Left ventricle myocardium inferior (tissue), 1 donor: ENCODE measurements at regions not wholly inside any gene's neighbourhood (a gene's known extent, or its start where the extent isn't known, plus 50 kb on each side); places are given as distances from the start of the nearest gene placed in this dataset.

Source experiments
- DNase-seq: peaks from one replicate; pipeline ENCODE4 v3.0.0-alpha.2; 2020
- H3K27ac ChIP-seq: fragments of 200-600 bp; replicated peaks from 2 replicates; pipeline ENCODE4 v1.8.0; 2021
- H3K27me3 ChIP-seq: fragments of 200-600 bp; 2 replicates; pipeline ENCODE4 v1.8.0; 2021; ENCODE audit warnings: low read depth
- H3K36me3 ChIP-seq: fragments of 200-600 bp; 2 replicates; pipeline ENCODE4 v1.8.0; 2021
- H3K4me1 ChIP-seq: fragments of 200-600 bp; 2 replicates; pipeline ENCODE4 v1.8.0; 2021
- H3K4me3 ChIP-seq: fragments of 200-600 bp; 2 replicates; pipeline ENCODE4 v1.8.0; 2021; ENCODE audit warnings: mild to moderate bottlenecking, moderate library complexity
- H3K9me3 ChIP-seq: fragments of 200-600 bp; replicated peaks from 2 replicates; pipeline ENCODE4 v1.8.0; 2021
- intact Hi-C: fragments of 100-400 bp; cut with micrococcal nuclease; formaldehyde crosslinking; loops from one replicate; pipeline ENCODE4 v1.11.0; 2022
- TF ChIP-seq, protein P1 (sequence below): fragments of 200-600 bp; IDR thresholded peaks from 2 replicates; pipeline ENCODE4 v1.8.0; 2021; ENCODE audit warnings: antibody characterized with exemption, mild to moderate bottlenecking, borderline replicate concordance
- donor health status: DM: no; HTN: yes; CAD: no; lungs with severe emphysema.

DNA sequence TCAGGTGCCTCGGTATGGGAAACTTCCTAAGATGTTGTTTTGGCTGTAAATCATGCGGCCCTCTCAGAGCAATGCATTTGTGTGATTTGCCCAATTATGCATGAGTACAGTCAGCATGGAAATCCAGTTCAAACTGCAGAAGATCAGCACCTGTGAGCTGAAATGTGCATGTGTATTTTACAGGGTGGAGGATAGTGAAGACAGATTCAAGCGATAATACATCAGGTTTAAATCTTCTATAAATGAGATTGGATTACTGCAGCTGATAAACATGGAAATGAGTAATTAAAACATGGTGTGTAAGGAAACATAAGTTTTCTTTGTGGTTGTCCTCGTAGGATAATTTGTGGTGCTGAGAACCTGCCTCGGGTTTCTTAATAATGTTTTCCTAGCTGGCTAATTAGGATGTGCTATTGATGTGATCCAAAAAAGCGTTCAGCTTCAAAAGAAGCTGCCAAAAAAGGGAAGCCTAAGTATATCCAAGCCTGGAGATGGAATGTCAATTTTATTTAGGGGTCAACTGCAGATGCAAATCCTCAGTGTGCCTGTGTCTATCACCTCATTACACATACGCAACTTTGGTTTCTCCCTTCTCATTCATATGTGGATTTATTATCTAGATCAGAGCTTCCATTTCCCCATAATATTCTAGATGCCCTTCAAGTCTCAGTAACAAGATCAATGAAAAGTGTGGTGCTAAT is 117.1 kb upstream of the CCDC28A start:
- Histone ChIP-seq H3K9me3 (no peaks in the 10 kb centered on the region), H3K4me1 (peaks cover 7% of the 10 kb centered on the region), H3K36me3 (no peaks in the 10 kb centered on the region), H3K4me3 (no peak overlapping the region), H3K27me3 (no peaks in the 10 kb centered on the region), H3K27ac (no peak overlapping the region)
- intact Hi-C loops = no loop called here
- no peak for DNase-seq
- TF ChIP-seq, protein P1, sequence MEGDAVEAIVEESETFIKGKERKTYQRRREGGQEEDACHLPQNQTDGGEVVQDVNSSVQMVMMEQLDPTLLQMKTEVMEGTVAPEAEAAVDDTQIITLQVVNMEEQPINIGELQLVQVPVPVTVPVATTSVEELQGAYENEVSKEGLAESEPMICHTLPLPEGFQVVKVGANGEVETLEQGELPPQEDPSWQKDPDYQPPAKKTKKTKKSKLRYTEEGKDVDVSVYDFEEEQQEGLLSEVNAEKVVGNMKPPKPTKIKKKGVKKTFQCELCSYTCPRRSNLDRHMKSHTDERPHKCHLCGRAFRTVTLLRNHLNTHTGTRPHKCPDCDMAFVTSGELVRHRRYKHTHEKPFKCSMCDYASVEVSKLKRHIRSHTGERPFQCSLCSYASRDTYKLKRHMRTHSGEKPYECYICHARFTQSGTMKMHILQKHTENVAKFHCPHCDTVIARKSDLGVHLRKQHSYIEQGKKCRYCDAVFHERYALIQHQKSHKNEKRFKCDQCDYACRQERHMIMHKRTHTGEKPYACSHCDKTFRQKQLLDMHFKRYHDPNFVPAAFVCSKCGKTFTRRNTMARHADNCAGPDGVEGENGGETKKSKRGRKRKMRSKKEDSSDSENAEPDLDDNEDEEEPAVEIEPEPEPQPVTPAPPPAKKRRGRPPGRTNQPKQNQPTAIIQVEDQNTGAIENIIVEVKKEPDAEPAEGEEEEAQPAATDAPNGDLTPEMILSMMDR = no peak

DNA sequence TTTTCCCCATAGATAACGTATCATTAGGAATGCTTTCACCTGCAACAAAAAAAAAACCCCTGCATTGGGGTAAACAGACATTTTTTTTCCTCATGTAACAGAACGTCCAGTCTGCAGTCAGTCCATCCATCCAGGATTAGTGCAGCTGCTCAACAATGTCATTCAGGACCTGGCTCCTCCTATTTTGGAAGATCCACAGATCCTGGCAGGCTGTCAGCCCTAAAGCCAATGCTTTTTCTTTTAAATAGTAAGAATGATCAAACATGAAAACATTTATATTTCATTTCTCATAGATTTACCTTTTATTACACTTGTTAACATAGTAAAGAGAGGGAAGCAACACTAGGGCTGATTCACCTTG is 116.5 kb upstream of the CCDC28A start:
- DNase-seq = no peak
- intact Hi-C loops = no loop called here

DNA sequence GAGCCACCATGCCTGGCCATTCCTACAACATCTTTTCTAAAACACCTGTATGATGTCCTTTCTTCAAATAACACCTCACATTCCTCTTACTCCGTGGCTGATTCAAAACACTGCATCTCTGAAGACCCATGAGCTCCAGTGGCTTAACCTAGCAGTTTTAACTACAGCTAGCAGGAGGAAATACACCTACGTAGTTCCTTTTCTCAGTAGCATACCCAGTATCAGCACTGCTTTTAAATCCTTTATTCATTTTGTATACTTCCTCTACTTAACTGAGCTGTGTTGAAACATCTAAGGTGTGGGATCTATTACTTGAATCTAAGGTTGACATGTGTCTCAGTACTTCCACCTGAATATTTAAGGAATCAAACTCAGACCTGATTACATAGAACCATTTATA is 113.6 kb upstream of the CCDC28A start:
- no peak overlapping the region for H3K4me3 ChIP-seq
- no peaks in the 10 kb centered on the region for H3K36me3 ChIP-seq
- TF ChIP-seq, protein P1 = no peak
- H3K4me1 ChIP-seq = peaks cover 2% of the 10 kb centered on the region
- H3K9me3 ChIP-seq = no peaks in the 10 kb centered on the region
- intact Hi-C loops = no loop called here
- no peak overlapping the region for H3K27ac ChIP-seq
- no peaks in the 10 kb centered on the region for H3K27me3 ChIP-seq
- no peak for DNase-seq

More for the DNA sequence above, 116.5 kb upstream of the CCDC28A start:
- Histone ChIP-seq H3K36me3 (no peaks in the 10 kb centered on the region), H3K27me3 (no peaks in the 10 kb centered on the region), H3K9me3 (no peaks in the 10 kb centered on the region), H3K4me1 (peaks cover 7% of the 10 kb centered on the region), H3K4me3 (no peak overlapping the region), H3K27ac (no peak overlapping the region)
- TF ChIP-seq, protein P1 = no peak

DNA sequence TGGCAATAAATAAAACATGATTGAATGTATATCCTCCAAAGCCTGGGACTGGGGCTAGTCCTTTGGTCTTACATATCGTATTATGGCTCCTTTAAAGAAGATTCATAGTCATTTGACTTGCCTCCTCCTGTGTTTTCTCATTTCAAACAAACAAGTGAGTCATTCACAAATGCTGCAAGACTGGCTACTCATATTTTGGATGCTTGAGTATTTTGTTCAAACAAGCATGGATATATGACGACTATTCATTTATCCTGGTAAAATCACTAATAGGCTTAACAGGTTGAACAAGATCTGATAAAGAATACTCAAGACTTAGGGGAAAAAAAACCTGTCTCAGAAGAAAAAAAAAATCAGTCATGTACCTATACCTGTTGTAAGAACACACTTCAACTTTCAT is 111.1 kb upstream of the CCDC28A start:
- Histone ChIP-seq H3K4me1 (no peaks in the 10 kb centered on the region), H3K27ac (no peak overlapping the region), H3K36me3 (no peaks in the 10 kb centered on the region), H3K27me3 (no peaks in the 10 kb centered on the region), H3K4me3 (no peak overlapping the region), H3K9me3 (no peaks in the 10 kb centered on the region)
- intact Hi-C loops = no loop called here
- DNase-seq = no peak
- TF ChIP-seq, protein P1 = no peak

DNA sequence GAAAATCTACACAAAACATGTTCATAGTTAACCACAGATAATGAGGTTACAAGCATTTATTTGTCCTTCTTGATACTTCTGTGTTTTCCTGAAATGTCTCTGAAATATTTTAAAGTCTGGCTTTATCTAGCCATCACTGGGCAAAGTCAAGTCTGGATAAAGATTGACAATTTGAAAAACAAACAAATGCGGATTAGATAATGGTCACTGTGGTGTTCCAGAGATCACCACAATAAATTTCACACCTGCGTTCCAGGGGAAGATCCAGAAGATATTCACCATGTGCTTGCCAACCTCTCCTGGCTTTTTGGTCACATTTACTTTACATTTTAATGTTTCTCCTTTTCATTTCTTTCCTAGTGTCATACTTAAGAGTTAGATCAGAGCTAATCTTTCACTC is 109.7 kb upstream of the CCDC28A start:
- no peaks in the 10 kb centered on the region for H3K36me3 ChIP-seq
- no peaks in the 10 kb centered on the region for H3K4me1 ChIP-seq
- H3K27me3 ChIP-seq = no peaks in the 10 kb centered on the region
- H3K9me3 ChIP-seq = no peaks in the 10 kb centered on the region
- intact Hi-C loops = no loop called here
- DNase-seq = no peak
- H3K27ac ChIP-seq = no peak overlapping the region
- no peak overlapping the region for H3K4me3 ChIP-seq
- TF ChIP-seq, protein P1 = no peak
